Adrenal gland (tissue), 5 donors: ENCODE measurements at regions not wholly inside any gene's neighbourhood (a gene's known extent, or its start where the extent isn't known, plus 50 kb on each side); places are given as distances from the start of the nearest gene placed in this dataset.

Experiments used
- CTCF ChIP-seq, 6 experiments: fragments of 450-650 bp in 4 of 6; fragments of 200-600 bp in 2 of 6; sonication (generic) in 1 of 6; IDR thresholded peaks; 1 replicate in 5 of 6; 2 replicates in 1 of 6; pipeline versions ENCODE4 v1.5.1 to v1.8.0; 2016 to 2021; ENCODE audit warnings: antibody characterized with exemption in 6 of 6, mild to moderate bottlenecking in 2 of 6, moderate library complexity in 1 of 6
- POLR2A ChIP-seq, 2 donors: fragments of 450-650 bp; IDR thresholded peaks; one replicate each; pipeline ENCODE4 v1.6.1; 2017; ENCODE audit warnings: antibody characterized with exemption in 2 of 2, mild to moderate bottlenecking in 2 of 2, moderate library complexity in 1 of 2
- donor health status: DM: no; HTN: no; CAD: no.

- TF ChIP-seq CTCF (IDR thresholded peaks at IDR 0.05) (no peak), POLR2A (IDR thresholded peaks at IDR 0.05) (no peak)
Measured at GRCh38 chr12:16870845-16871244, 264.9 kb upstream of the LMO3 start.
